DOHH2 (cell line): ENCODE measurements at regions not wholly inside any gene's neighbourhood (a gene's known extent, or its start where the extent isn't known, plus 50 kb on each side); places are given as distances from the start of the nearest gene placed in this dataset.

Experiments
- H3F3A ChIP-seq: fragments of 200-600 bp; sonication (generic), shearing (Covaris generic); 2 replicates; pipeline ENCODE4 v1.6.0; 2016; ENCODE audit warnings: antibody characterized with exemption, mild to moderate bottlenecking; ENCODE audit not compliant: control insufficient read depth, insufficient read depth
- H3K27ac ChIP-seq: fragments of 200-600 bp; sonication (generic); 2 replicates; pipeline ENCODE4 v1.5.1; 2014; ENCODE audit warnings: low read depth, mild to moderate bottlenecking, low read length, moderate library complexity
- H3K27me3 ChIP-seq: fragments of 200-600 bp; sonication (generic); 2 replicates; pipeline ENCODE4 v1.6.1; 2014; ENCODE audit warnings: mild to moderate bottlenecking, low read length, mixed read lengths; ENCODE audit not compliant: control insufficient read depth
- H3K36me3 ChIP-seq: fragments of 200-600 bp; sonication (generic); 2 replicates; pipeline ENCODE4 v1.6.1; 2014; ENCODE audit warnings: mild to moderate bottlenecking, low read length, moderate library complexity, mixed read lengths; ENCODE audit not compliant: control insufficient read depth
- H3K4me1 ChIP-seq: fragments of 200-600 bp; sonication (generic); 2 replicates; pipeline ENCODE4 v1.6.1; 2014; ENCODE audit warnings: mild to moderate bottlenecking, low read length, mixed read lengths; ENCODE audit not compliant: control insufficient read depth
- H3K4me2 ChIP-seq: fragments of 200-600 bp; sonication (generic); 2 replicates; pipeline ENCODE4 v1.6.0; 2014; ENCODE audit warnings: mild to moderate bottlenecking, low read length, moderate library complexity
- H3K4me3 ChIP-seq: fragments of 200-600 bp; sonication (generic); 2 replicates; pipeline ENCODE4 v1.5.1; 2014; ENCODE audit warnings: mild to moderate bottlenecking, low read length, mixed read lengths
- H3K79me2 ChIP-seq: fragments of 200-600 bp; sonication (generic); 2 replicates; pipeline ENCODE4 v1.6.1; 2014; ENCODE audit warnings: mild to moderate bottlenecking, low read length, mixed read lengths; ENCODE audit not compliant: control insufficient read depth
- H3K9me2 ChIP-seq: fragments of 200-600 bp; sonication (generic); replicated peaks from 2 replicates; pipeline ENCODE4 v1.6.1; 2014; ENCODE audit warnings: mild to moderate bottlenecking, low read length, mixed read lengths; ENCODE audit not compliant: control insufficient read depth
- H3K9me3 ChIP-seq: fragments of 200-600 bp; sonication (generic); 2 replicates; pipeline ENCODE4 v1.6.1; 2014; ENCODE audit warnings: antibody characterized with exemption, low read length, mixed read lengths; ENCODE audit not compliant: control insufficient read depth, insufficient read depth
- H4K20me1 ChIP-seq: fragments of 200-600 bp; sonication (generic); 2 replicates; pipeline ENCODE4 v1.6.0; 2014; ENCODE audit warnings: low read depth, mild to moderate bottlenecking, antibody characterized with exemption, low read length, moderate library complexity; ENCODE audit not compliant: control insufficient read depth, insufficient read depth
- EZH2phosphoT487 ChIP-seq: fragments of 200-600 bp; sonication (generic); IDR thresholded peaks from 2 replicates; pipeline ENCODE4 v1.6.1; 2017; ENCODE audit warnings: borderline replicate concordance, mild to moderate bottlenecking, antibody characterized with exemption, low read length, moderate library complexity, mixed read lengths
- TF ChIP-seq, protein P1 (sequence below): fragments of 200-600 bp; sonication (generic); IDR thresholded peaks from one replicate; pipeline ENCODE4 v1.5.1; 2014; ENCODE audit warnings: antibody characterized with exemption, mild to moderate bottlenecking, low read depth, low read length; ENCODE audit not compliant: poor library complexity, severe bottlenecking

DNA sequence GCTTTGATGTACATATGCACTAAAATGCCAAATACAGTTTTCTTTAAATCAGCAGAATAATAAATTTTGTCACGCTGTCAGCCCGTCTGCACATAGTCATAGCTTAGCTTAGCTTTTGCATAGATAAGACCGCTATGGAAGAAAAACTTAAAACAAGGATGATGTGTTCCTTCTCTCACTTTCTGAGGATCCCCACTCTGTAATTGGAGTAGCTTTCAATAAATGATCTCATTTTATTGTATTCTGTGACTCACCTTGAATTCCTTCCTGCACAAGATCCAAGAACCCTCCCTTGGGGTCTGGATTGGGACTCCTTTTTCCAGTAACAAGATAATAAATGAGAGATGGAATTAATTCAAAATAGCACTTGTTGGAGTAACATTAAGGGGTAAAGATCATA lies 186.2 kb downstream of the CDH26 start:
- Histone ChIP-seq H4K20me1 (no peaks in the 10 kb centered on the region), H3K4me1 (no peaks in the 10 kb centered on the region), H3F3A (no peaks in the 10 kb centered on the region), H3K4me2 (no peak overlapping the region), H3K4me3 (no peak overlapping the region), H3K27ac (no peak overlapping the region), H3K27me3 (no peaks in the 10 kb centered on the region), H3K9me3 (no peaks in the 10 kb centered on the region), H3K36me3 (no peaks in the 10 kb centered on the region), H3K9me2 (no peaks in the 10 kb centered on the region), H3K79me2 (no peaks in the 10 kb centered on the region)
- no peak for TF ChIP-seq EZH2phosphoT487
- TF ChIP-seq, protein P1, sequence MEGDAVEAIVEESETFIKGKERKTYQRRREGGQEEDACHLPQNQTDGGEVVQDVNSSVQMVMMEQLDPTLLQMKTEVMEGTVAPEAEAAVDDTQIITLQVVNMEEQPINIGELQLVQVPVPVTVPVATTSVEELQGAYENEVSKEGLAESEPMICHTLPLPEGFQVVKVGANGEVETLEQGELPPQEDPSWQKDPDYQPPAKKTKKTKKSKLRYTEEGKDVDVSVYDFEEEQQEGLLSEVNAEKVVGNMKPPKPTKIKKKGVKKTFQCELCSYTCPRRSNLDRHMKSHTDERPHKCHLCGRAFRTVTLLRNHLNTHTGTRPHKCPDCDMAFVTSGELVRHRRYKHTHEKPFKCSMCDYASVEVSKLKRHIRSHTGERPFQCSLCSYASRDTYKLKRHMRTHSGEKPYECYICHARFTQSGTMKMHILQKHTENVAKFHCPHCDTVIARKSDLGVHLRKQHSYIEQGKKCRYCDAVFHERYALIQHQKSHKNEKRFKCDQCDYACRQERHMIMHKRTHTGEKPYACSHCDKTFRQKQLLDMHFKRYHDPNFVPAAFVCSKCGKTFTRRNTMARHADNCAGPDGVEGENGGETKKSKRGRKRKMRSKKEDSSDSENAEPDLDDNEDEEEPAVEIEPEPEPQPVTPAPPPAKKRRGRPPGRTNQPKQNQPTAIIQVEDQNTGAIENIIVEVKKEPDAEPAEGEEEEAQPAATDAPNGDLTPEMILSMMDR: no peak

DNA sequence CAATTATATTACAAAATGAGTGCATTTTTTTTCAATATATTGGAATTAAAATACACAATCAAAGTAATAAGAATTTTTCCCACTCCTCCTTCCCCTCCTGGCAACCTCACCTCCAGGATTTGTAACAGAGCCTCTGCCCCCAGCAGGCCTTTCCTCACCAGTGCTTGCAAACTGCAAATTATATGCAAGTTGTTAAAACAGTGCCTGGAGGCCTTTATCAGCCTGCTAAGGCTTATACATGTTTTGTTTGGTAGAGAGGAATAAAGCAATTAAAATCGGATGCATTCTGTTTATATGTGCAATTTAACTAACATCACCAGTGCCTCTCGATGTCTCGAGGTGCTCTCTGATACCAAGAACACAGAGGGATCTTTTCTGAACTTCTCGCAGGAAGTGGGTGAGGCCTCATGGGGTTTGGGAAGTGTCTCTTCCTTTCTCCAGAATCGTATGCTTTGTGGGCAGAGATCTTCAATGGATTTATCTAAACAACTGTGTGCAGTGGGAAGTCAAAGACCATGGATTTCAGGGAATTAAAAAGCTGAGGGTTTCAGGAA lies 186.8 kb downstream of the CDH26 start:
- Histone ChIP-seq H3K4me2 (no peak overlapping the region), H3K4me1 (no peaks in the 10 kb centered on the region)

DNA sequence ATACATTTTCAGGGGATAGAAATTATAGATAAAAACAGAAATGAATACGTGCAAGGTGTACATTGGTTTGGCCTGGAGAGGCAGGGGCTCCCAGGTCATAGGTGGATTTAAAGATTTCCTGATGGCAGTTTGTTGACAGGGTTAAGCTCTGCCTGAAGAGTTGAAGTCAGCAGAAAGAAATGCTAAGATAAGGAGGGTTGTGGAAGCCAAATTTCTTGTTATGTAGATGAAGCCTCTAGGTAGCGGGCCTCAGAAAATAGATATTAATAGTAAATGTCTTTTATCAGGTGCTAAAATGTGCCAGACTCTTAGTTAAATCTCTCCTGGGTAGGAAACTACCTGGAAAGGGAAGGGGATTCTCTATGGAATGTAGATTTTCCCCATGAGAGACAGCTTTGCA lies 188.8 kb downstream of the CDH26 start:
- Histone ChIP-seq H3K4me1 (no peaks in the 10 kb centered on the region), H3K9me2 (no peaks in the 10 kb centered on the region), H3K27ac (no peak overlapping the region), H3F3A (no peaks in the 10 kb centered on the region), H4K20me1 (no peaks in the 10 kb centered on the region), H3K27me3 (no peaks in the 10 kb centered on the region), H3K4me3 (no peak overlapping the region), H3K36me3 (no peaks in the 10 kb centered on the region), H3K9me3 (no peaks in the 10 kb centered on the region), H3K4me2 (no peak overlapping the region), H3K79me2 (no peaks in the 10 kb centered on the region)
- no peak for TF ChIP-seq EZH2phosphoT487
- TF ChIP-seq, protein P1: no peak

More for the DNA sequence above, 186.8 kb downstream of the CDH26 start:
- Histone ChIP-seq H4K20me1 (no peaks in the 10 kb centered on the region), H3K4me3 (no peak overlapping the region), H3K79me2 (no peaks in the 10 kb centered on the region), H3K9me3 (no peaks in the 10 kb centered on the region), H3K27ac (no peak overlapping the region), H3F3A (no peaks in the 10 kb centered on the region), H3K27me3 (no peaks in the 10 kb centered on the region), H3K36me3 (no peaks in the 10 kb centered on the region), H3K9me2 (no peaks in the 10 kb centered on the region)
- TF ChIP-seq EZH2phosphoT487: no peak
- TF ChIP-seq, protein P1: no peak

DNA sequence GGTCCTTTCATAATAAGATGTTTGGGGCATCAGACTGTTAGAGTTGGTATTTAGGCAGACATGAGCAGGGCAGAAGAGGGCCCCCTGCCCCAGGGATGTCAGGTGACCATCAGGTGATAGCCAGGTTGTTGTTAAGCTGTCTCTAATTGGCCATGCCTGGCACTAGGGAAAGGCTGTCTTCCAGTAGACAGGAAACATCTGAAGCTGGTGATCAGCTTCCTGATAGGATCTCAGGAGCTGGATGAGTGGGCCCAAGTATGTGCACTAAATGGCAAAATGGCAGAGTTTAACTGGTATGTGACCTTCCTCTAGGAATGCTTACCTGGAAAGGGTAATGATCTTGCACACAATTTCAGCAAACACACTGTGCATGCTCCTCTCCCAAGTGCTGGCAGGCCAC lies 190.7 kb downstream of the CDH26 start:
- Histone ChIP-seq H3K79me2 (no peaks in the 10 kb centered on the region), H3K27ac (no peak overlapping the region), H4K20me1 (no peaks in the 10 kb centered on the region), H3K9me3 (no peaks in the 10 kb centered on the region), H3K4me3 (no peak overlapping the region), H3F3A (no peaks in the 10 kb centered on the region), H3K4me2 (no peak overlapping the region), H3K36me3 (no peaks in the 10 kb centered on the region), H3K4me1 (no peaks in the 10 kb centered on the region), H3K27me3 (no peaks in the 10 kb centered on the region), H3K9me2 (no peaks in the 10 kb centered on the region)
- TF ChIP-seq, protein P1: no peak
- TF ChIP-seq EZH2phosphoT487: no peak
